Large intestine (tissue), 3 donors: ENCODE measurements at regions not wholly inside any gene's neighbourhood (a gene's known extent, or its start where the extent isn't known, plus 50 kb on each side); places are given as distances from the start of the nearest gene placed in this dataset.
"Not testable (repeated sequence)": the region's sequence is repeated elsewhere in the genome, so short reads cannot be mapped to it uniquely, and the experiment has no call there.

ENCODE experiments used
- DNase-seq, 2 donors: peaks; one replicate each; pipeline versions ENCODE4 v3.0.0 to v3.0.0-alpha.2; 2013
- H3K27ac ChIP-seq: one replicate; pipeline ENCODE4 v1.5.1; 2013; ENCODE audit warnings: low read length
- H3K27me3 ChIP-seq: 2 replicates; pipeline ENCODE4 v1.6.1; 2013; ENCODE audit warnings: low read length; ENCODE audit not compliant: control insufficient read depth, insufficient read depth
- H3K36me3 ChIP-seq: 2 replicates; pipeline ENCODE4 v1.6.1; 2013; ENCODE audit warnings: low read length; ENCODE audit not compliant: control insufficient read depth, insufficient read depth
- H3K4me1 ChIP-seq: one replicate; pipeline ENCODE4 v1.6.1; 2013; ENCODE audit warnings: low read length; ENCODE audit not compliant: control insufficient read depth, insufficient read depth
- H3K4me3 ChIP-seq: one replicate; pipeline ENCODE4 v1.5.1; 2013; ENCODE audit warnings: low read length
- H3K9me3 ChIP-seq: one replicate; pipeline ENCODE4 v1.6.1; 2013; ENCODE audit warnings: mild to moderate bottlenecking, low read depth, low read length, moderate library complexity; ENCODE audit not compliant: control insufficient read depth
- WGBS: methylation state at CpG from one replicate; pipeline ENCODE4 v1.1.5; 2013; ENCODE audit warnings: low lambda C conversion rate; ENCODE audit not compliant: insufficient coverage; 5-methylcytosine and 5-hydroxymethylcytosine counted together

GRCh38 chr11:50348018-50348417 lies 315.3 kb downstream of the OR4C45 start:
- H3K4me3 ChIP-seq, H3K4me1 ChIP-seq, DNase-seq, H3K36me3 ChIP-seq, H3K9me3 ChIP-seq, H3K27ac ChIP-seq, H3K27me3 ChIP-seq: not testable (repeated sequence)
- no CpG with 5 or more reads among the region's 3 CpGs for WGBS

GRCh38 chr11:50379484-50379883 lies 346.8 kb downstream of the OR4C45 start:
- DNase-seq = no peak
- H3K36me3 ChIP-seq = no peaks in the 10 kb centered on the region
- no peaks in the 10 kb centered on the region for H3K27me3 ChIP-seq
- peaks cover 6% of the 10 kb centered on the region for H3K9me3 ChIP-seq
- H3K4me3 ChIP-seq = no peak overlapping the region
- WGBS = no CpG with 5 or more reads among the region's 1 CpG
- H3K27ac ChIP-seq = no peak overlapping the region
- no peaks in the 10 kb centered on the region for H3K4me1 ChIP-seq

GRCh38 chr11:50394017-50394416 lies 361.3 kb downstream of the OR4C45 start:
- no peaks in the 10 kb centered on the region for H3K4me1 ChIP-seq
- H3K36me3 ChIP-seq = no peaks in the 10 kb centered on the region
- H3K4me3 ChIP-seq = no peak overlapping the region
- H3K27ac ChIP-seq = no peak overlapping the region
- H3K27me3 ChIP-seq = no peaks in the 10 kb centered on the region
- no peak for DNase-seq
- 75% methylated on average over 1 of the region's 2 CpGs for WGBS
- H3K9me3 ChIP-seq = peaks cover 3% of the 10 kb centered on the region

GRCh38 chr11:50412832-50413231 lies 380.2 kb downstream of the OR4C45 start:
- H3K9me3 ChIP-seq = peaks cover 9% of the 10 kb centered on the region
- DNase-seq = no peak
- no peak overlapping the region for H3K27ac ChIP-seq
- no peaks in the 10 kb centered on the region for H3K4me1 ChIP-seq
- WGBS = no CpG with 5 or more reads among the region's 6 CpGs
- no peaks in the 10 kb centered on the region for H3K27me3 ChIP-seq
- no peaks in the 10 kb centered on the region for H3K36me3 ChIP-seq
- H3K4me3 ChIP-seq = no peak overlapping the region

GRCh38 chr11:50423208-50423607 lies 390.5 kb downstream of the OR4C45 start:
- H3K36me3 ChIP-seq = no peaks in the 10 kb centered on the region
- H3K9me3 ChIP-seq = no peaks in the 10 kb centered on the region
- no peak for DNase-seq
- no peaks in the 10 kb centered on the region for H3K27me3 ChIP-seq
- H3K4me1 ChIP-seq = no peaks in the 10 kb centered on the region
- H3K27ac ChIP-seq = no peak overlapping the region
- WGBS = 48% methylated on average over 3 of the region's 4 CpGs
- H3K4me3 ChIP-seq = no peak overlapping the region
